Dermis microvascular lymphatic vessel endothelial cell (primary cell): ENCODE measurements at regions not wholly inside any gene's neighbourhood (a gene's known extent, or its start where the extent isn't known, plus 50 kb on each side); places are given as distances from the start of the nearest gene placed in this dataset.
"Not testable (repeated sequence)": the region's sequence is repeated elsewhere in the genome, so short reads cannot be mapped to it uniquely, and the experiment has no call there.

Source experiments
- DNase-seq, 2 donors: peaks; one replicate each; pipeline versions ENCODE4 v3.0.0 to v3.0.0-alpha.2; 2010; ENCODE audit warnings: low read depth in 2 of 2

- DNase-seq = no peak
Measured at GRCh38 chr3:182136008-182136910, 424.5 kb downstream of the SOX2 start.

- DNase-seq = no peak
Measured at GRCh38 chr3:182138393-182138792, 426.7 kb downstream of the SOX2 start.

- DNase-seq = no peak
Measured at GRCh38 chr3:182139627-182140357, 428.1 kb downstream of the SOX2 start.

- no peak for DNase-seq
Measured at GRCh38 chr3:182142928-182143327, 431.2 kb downstream of the SOX2 start.

- DNase-seq = no peak
Measured at GRCh38 chr3:182143903-182144302, 432.2 kb downstream of the SOX2 start.

- DNase-seq = no peak
Measured at GRCh38 chr3:182148360-182148759, 436.6 kb downstream of the SOX2 start.

- no peak for DNase-seq
Measured at GRCh38 chr3:182149594-182149993, 437.9 kb downstream of the SOX2 start.

GRCh38 chr3:182156326-182156725 is 444.6 kb downstream of the SOX2 start:
- DNase-seq = not testable (repeated sequence)

- DNase-seq = no peak
Measured at GRCh38 chr3:182165234-182165633, 453.5 kb downstream of the SOX2 start.

GRCh38 chr3:182172534-182172933 is 460.8 kb downstream of the SOX2 start:
- DNase-seq = no peak

- DNase-seq = no peak
Measured at GRCh38 chr3:182178488-182179200, 466.9 kb downstream of the SOX2 start.

- DNase-seq = no peak
Measured at GRCh38 chr3:182179631-182180030, 467.9 kb downstream of the SOX2 start.

- no peak for DNase-seq
Measured at GRCh38 chr3:182180654-182181385, 469.1 kb downstream of the SOX2 start.

- DNase-seq = no peak
Measured at GRCh38 chr3:182182531-182182968, 470.8 kb downstream of the SOX2 start.

- DNase-seq = no peak
Measured at GRCh38 chr3:182183716-182184430, 472.1 kb downstream of the SOX2 start.

GRCh38 chr3:182185313-182185712 is 473.6 kb downstream of the SOX2 start:
- no peak for DNase-seq

GRCh38 chr3:182190056-182190455 is 478.3 kb downstream of the SOX2 start:
- DNase-seq = no peak

GRCh38 chr3:182198345-182198744 is 486.6 kb downstream of the SOX2 start:
- DNase-seq = no peak

GRCh38 chr3:182201456-182202168 is 489.9 kb downstream of the SOX2 start:
- DNase-seq = no peak

- DNase-seq = peak in 1 of 2 donors; percentile 9
Measured at GRCh38 chr3:182212479-182213076, 500.9 kb downstream of the SOX2 start.
